GM18517 (cell line): ENCODE measurements at regions not wholly inside any gene's neighbourhood (a gene's known extent, or its start where the extent isn't known, plus 50 kb on each side); places are given as distances from the start of the nearest gene placed in this dataset.
A peak's percentile ranks its signal among the peaks of the same experiment; 100 is the strongest.

Experiments
- ATAC-seq: cut with Tn5 transposase; IDR thresholded peaks from one replicate; pipeline ENCODE4 v1.9.1; 2021; ENCODE audit warnings: mild to moderate bottlenecking, moderate library complexity; ENCODE audit not compliant: unreplicated experiment

- ATAC-seq = no peak
Observed at GRCh38 chr15:97200161-97200560, 760.3 kb upstream of the ARRDC4 start.

GRCh38 chr15:97210277-97210676 lies 750.2 kb upstream of the ARRDC4 start:
- no peak for ATAC-seq

- ATAC-seq = no peak
Observed at GRCh38 chr15:97215629-97216028, 744.9 kb upstream of the ARRDC4 start.

- ATAC-seq = no peak
Observed at GRCh38 chr15:97224191-97224641, 736.3 kb upstream of the ARRDC4 start.

GRCh38 chr15:97234851-97235610 lies 725.5 kb upstream of the ARRDC4 start:
- ATAC-seq = peak; percentile 57

GRCh38 chr15:97235611-97235985 lies 724.9 kb upstream of the ARRDC4 start:
- no peak for ATAC-seq

GRCh38 chr15:97236140-97236539 lies 724.4 kb upstream of the ARRDC4 start:
- no peak for ATAC-seq

- ATAC-seq = no peak
Observed at GRCh38 chr15:97237160-97237559, 723.3 kb upstream of the ARRDC4 start.

- no peak for ATAC-seq
Observed at GRCh38 chr15:97248376-97248775, 712.1 kb upstream of the ARRDC4 start.

- ATAC-seq = no peak
Observed at GRCh38 chr15:97259943-97260342, 700.6 kb upstream of the ARRDC4 start.

- no peak for ATAC-seq
Observed at GRCh38 chr15:97301166-97301565, 659.3 kb upstream of the ARRDC4 start.

- no peak for ATAC-seq
Observed at GRCh38 chr15:97316362-97316761, 644.1 kb upstream of the ARRDC4 start.

GRCh38 chr15:97317163-97317562 lies 643.3 kb upstream of the ARRDC4 start:
- ATAC-seq = no peak

GRCh38 chr15:97319291-97319690 lies 641.2 kb upstream of the ARRDC4 start:
- ATAC-seq = no peak

- no peak for ATAC-seq
Observed at GRCh38 chr15:97346221-97346620, 614.3 kb upstream of the ARRDC4 start.

GRCh38 chr15:97350813-97351212 lies 609.7 kb upstream of the ARRDC4 start:
- no peak for ATAC-seq

GRCh38 chr15:97383516-97383915 lies 577.0 kb upstream of the ARRDC4 start:
- no peak for ATAC-seq

- ATAC-seq = no peak
Observed at GRCh38 chr15:97386940-97387339, 573.6 kb upstream of the ARRDC4 start.

GRCh38 chr15:97401195-97401594 lies 559.3 kb upstream of the ARRDC4 start:
- no peak for ATAC-seq

GRCh38 chr15:97401970-97402369 lies 558.5 kb upstream of the ARRDC4 start:
- no peak for ATAC-seq

GRCh38 chr15:97406841-97407240 lies 553.7 kb upstream of the ARRDC4 start:
- ATAC-seq = no peak

- ATAC-seq = no peak
Observed at GRCh38 chr15:97410897-97411575, 549.5 kb upstream of the ARRDC4 start.
